H1 (cell line): ENCODE measurements at regions not wholly inside any gene's neighbourhood (a gene's known extent, or its start where the extent isn't known, plus 50 kb on each side); places are given as distances from the start of the nearest gene placed in this dataset.

Experiments used
- BRCA1 ChIP-seq: IDR thresholded peaks from 2 replicates; pipeline ENCODE4 v1.6.1; 2012; ENCODE audit warnings: low read depth, low read length, improper control_type of control experiment
- CBX5 ChIP-seq: fragments of 300-800, 300-1000 bp; sonication (generic); IDR thresholded peaks from 2 replicates; pipeline ENCODE4 v1.7.1; 2016; ENCODE audit warnings: antibody characterized with exemption, low read length, low read depth
- CHD7 ChIP-seq: fragments of 300-600 bp; sonication (generic); IDR thresholded peaks from 2 replicates; pipeline ENCODE4 v1.7.1; 2012; ENCODE audit warnings: low read length, moderate library complexity, mild to moderate bottlenecking, inconsistent platforms; ENCODE audit not compliant: insufficient replicate concordance
- NRF1 ChIP-seq: IDR thresholded peaks from 2 replicates; pipeline ENCODE4 v1.6.1; 2011; ENCODE audit warnings: mild to moderate bottlenecking, low read depth, low read length, improper control_type of control experiment
- RFX5 ChIP-seq: IDR thresholded peaks from 2 replicates; pipeline ENCODE4 v1.6.1; 2011; ENCODE audit warnings: low read depth, low read length, improper control_type of control experiment, borderline replicate concordance
- SIX5 ChIP-seq: IDR thresholded peaks from 2 replicates; pipeline ENCODE4 v1.6.1; 2011; ENCODE audit warnings: mild to moderate bottlenecking, low read depth, low read length
- SP4 ChIP-seq: IDR thresholded peaks from 2 replicates; pipeline ENCODE4 v1.6.1; 2012; ENCODE audit warnings: low read length, inconsistent platforms
- USF2 ChIP-seq: IDR thresholded peaks from 2 replicates; pipeline ENCODE4 v1.6.1; 2011; ENCODE audit warnings: low read length, improper control_type of control experiment

- TF ChIP-seq CHD7 (no peak), NRF1 (no peak), USF2 (no peak), BRCA1 (no peak), SIX5 (no peak), SP4 (no peak), CBX5 (no peak), RFX5 (no peak)
- TF ChIP-seq, all 59 proteins: peak for 0
These were observed 122.4 kb upstream of the FREM2 start (continued) for GRCh38 chr13:38564256-38565150.
